ENCODE measurements at regions not wholly inside any gene's neighbourhood (a gene's known extent, or its start where the extent isn't known, plus 50 kb on each side); places are given as distances from the start of the nearest gene placed in this dataset.

- TF ChIP-seq CTCF (conservative IDR thresholded peaks at IDR 0.05), result no peak
- TF ChIP-seq EZH2 (IDR thresholded peaks at IDR 0.05; ENCODE audit: low read depth), result no peak
These were observed 137.5 kb upstream of the SYT13 start for GRCh38 chr11:45423475-45424120.

Data from PC-9 (cell line).